HG02870 (cell line): ENCODE measurements at regions not wholly inside any gene's neighbourhood (a gene's known extent, or its start where the extent isn't known, plus 50 kb on each side); places are given as distances from the start of the nearest gene placed in this dataset.

Source experiments
- ATAC-seq: cut with Tn5 transposase; IDR thresholded peaks from one replicate; pipeline ENCODE4 v1.9.1; 2021; ENCODE audit warnings: mild to moderate bottlenecking, moderate library complexity; ENCODE audit not compliant: unreplicated experiment

- no peak for ATAC-seq
Measured at GRCh38 chr9:2925016-2925415, 81.1 kb upstream of the PUM3 start.

- ATAC-seq, result no peak
Measured at GRCh38 chr9:2924380-2924768, 80.5 kb upstream of the PUM3 start.

- ATAC-seq, result no peak
Measured at GRCh38 chr9:2923766-2924379, 80.0 kb upstream of the PUM3 start.

- ATAC-seq, result no peak
Measured at GRCh38 chr9:2919347-2919746, 75.5 kb upstream of the PUM3 start.

- ATAC-seq, result no peak
Measured at GRCh38 chr9:2916382-2916985, 72.6 kb upstream of the PUM3 start.

GRCh38 chr9:2913026-2913425 lies 69.1 kb upstream of the PUM3 start:
- ATAC-seq, result no peak

GRCh38 chr9:2907411-2907810 lies 63.5 kb upstream of the PUM3 start:
- ATAC-seq, result no peak

- no peak for ATAC-seq
Measured at GRCh38 chr9:2904242-2904930, 60.5 kb upstream of the PUM3 start.
